Right hindlimb (tissue), 1 donor: ENCODE measurements at regions not wholly inside any gene's neighbourhood (a gene's known extent, or its start where the extent isn't known, plus 50 kb on each side); places are given as distances from the start of the nearest gene placed in this dataset.
"Not testable (repeated sequence)": the region's sequence is repeated elsewhere in the genome, so short reads cannot be mapped to it uniquely, and the experiment has no call there.

Experiments
- DNase-seq: peaks from one replicate; pipeline ENCODE4 v3.0.0-alpha.2; 2018

GRCh38 chr12:88313554-88313953, 171.4 kb downstream of the TMTC3 start:
- no peak for DNase-seq

GRCh38 chr12:88314706-88315105, 172.6 kb downstream of the TMTC3 start:
- no peak for DNase-seq

GRCh38 chr12:88318726-88319125, 176.6 kb downstream of the TMTC3 start:
- DNase-seq: no peak

GRCh38 chr12:88325076-88325815, 183.1 kb downstream of the TMTC3 start:
- peak; percentile 24 for DNase-seq

GRCh38 chr12:88325816-88326189, 183.7 kb downstream of the TMTC3 start:
- DNase-seq: no peak

- no peak for DNase-seq
Measured at GRCh38 chr12:88327276-88327675, 185.2 kb downstream of the TMTC3 start.

- no peak for DNase-seq
Measured at GRCh38 chr12:88328090-88328489, 186.0 kb downstream of the TMTC3 start.

GRCh38 chr12:88329833-88330232, 187.7 kb downstream of the TMTC3 start:
- DNase-seq: no peak

- peak; percentile 20 for DNase-seq
Measured at GRCh38 chr12:88334271-88334670, 192.2 kb downstream of the TMTC3 start.

- no peak for DNase-seq
Measured at GRCh38 chr12:88336076-88336739, 194.1 kb downstream of the TMTC3 start.

- DNase-seq: no peak
Measured at GRCh38 chr12:88338486-88338885, 196.4 kb downstream of the TMTC3 start.

- no peak for DNase-seq
Measured at GRCh38 chr12:88339254-88339949, 197.3 kb downstream of the TMTC3 start.

- no peak for DNase-seq
Measured at GRCh38 chr12:88339966-88340365, 197.9 kb downstream of the TMTC3 start.

- DNase-seq: no peak
Measured at GRCh38 chr12:88342251-88342806, 200.2 kb downstream of the TMTC3 start.

GRCh38 chr12:88351146-88351545, 209.0 kb downstream of the TMTC3 start:
- DNase-seq: no peak

- no peak for DNase-seq
Measured at GRCh38 chr12:88354691-88355090, 212.6 kb downstream of the TMTC3 start.

GRCh38 chr12:88360343-88360742, 218.2 kb downstream of the TMTC3 start:
- DNase-seq: no peak

- DNase-seq: no peak
Measured at GRCh38 chr12:88361493-88361892, 218.8 kb downstream of the KITLG start.

GRCh38 chr12:88362439-88362838, 217.8 kb downstream of the KITLG start:
- DNase-seq: no peak

GRCh38 chr12:88365403-88365802, 214.9 kb downstream of the KITLG start:
- DNase-seq: no peak

GRCh38 chr12:88366101-88366500, 214.2 kb downstream of the KITLG start:
- DNase-seq: no peak

GRCh38 chr12:88367231-88367630, 213.0 kb downstream of the KITLG start:
- no peak for DNase-seq

- DNase-seq: not testable (repeated sequence)
Measured at GRCh38 chr12:88368077-88368476, 212.2 kb downstream of the KITLG start.
